CD4-positive, alpha-beta T cell treated with Interleukin-6 for 4 hours (primary cell): ENCODE measurements at regions not wholly inside any gene's neighbourhood (a gene's known extent, or its start where the extent isn't known, plus 50 kb on each side); places are given as distances from the start of the nearest gene placed in this dataset.

ENCODE experiments used
- DNase-seq: peaks from one replicate; pipeline ENCODE4 v3.0.0-alpha.2; 2020; ENCODE audit warnings: mixed read lengths

DNA sequence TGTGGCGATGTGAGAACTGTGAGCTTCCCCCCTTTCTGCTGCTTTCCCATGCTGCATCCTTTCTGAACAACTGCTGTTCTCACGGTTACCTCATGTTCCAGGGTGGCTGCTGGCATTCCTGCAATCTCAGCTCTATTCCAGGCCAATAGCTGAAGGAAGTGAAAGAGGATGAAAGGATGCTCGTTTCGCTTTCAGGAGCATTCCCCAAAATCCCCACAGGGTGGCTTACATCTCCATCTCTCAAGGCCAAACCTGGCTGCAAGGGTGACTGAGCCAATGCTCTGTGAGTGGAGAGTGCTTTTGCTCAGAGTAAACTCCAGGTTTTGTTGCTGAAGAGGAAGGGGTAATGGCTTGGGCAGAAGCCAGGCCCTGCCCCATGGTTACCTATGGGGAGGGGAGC lies 848.2 kb downstream of the BRD1 start:
- no peak for DNase-seq

DNA sequence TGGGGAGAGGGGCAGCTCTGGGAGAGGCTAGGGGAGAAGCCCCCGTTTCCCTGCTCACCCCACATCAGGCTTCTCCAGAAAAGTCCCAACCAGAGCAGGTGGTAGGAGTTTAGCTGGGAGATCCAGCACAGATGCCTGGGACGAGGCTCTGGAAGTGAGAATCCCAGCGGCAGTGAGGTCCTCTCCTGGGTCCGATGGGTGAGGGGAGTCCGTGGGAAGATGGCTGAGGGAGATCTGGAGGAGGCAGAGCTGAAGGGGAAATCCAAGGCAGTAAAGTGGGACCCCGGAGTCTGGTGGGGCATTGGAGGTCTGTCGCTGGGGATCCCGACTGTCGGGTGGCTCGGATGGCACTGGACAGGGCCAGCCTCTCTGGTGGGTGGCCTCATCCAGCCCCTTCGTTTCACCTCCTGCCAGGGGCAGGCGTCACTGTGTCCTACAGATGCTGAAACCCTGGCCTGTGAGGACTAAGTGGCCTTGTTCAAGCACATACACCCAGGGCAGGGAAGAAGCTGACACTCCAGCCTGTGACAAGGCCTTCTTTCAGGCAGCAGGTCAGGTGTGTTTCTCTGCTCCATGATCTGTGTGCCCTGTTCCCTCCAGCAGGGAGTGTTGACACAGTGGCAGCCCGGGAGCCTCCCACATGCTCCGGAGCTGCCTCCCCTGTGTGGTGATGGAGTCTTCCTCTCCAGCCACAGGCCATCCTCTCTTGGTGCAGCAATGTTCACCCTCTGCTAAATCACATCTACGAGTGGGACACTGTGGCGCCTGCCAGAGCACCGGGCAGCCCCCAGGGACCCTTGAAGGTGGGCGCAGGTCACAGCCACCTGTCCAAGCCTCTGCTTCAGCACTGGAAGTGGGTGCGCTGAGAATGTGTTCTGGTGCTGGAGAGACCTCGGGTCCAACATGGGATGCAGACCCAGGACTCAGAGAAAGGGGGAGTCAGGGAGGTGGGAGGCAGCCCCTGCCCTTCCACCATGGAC lies 850.8 kb downstream of the BRD1 start:
- no peak for DNase-seq

DNA sequence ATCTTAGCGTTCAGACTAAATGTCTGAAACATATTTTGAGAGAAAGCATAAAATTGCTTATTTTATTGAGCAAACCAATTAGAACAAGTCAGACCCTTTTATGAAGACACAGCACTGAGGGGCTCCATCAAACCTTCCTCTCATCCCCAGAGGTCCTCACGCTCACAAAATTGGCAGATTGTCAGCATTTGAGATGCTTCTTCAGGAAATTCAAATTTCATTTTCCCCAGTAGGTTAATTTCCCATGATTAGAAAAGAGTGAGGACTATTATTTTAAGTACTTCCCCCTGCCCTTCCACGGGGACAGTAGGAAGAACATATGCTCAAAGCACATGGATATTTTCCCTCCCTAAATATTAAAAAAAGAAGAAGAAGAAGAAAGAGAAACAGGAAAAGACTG lies 851.8 kb downstream of the BRD1 start:
- DNase-seq = no peak

DNA sequence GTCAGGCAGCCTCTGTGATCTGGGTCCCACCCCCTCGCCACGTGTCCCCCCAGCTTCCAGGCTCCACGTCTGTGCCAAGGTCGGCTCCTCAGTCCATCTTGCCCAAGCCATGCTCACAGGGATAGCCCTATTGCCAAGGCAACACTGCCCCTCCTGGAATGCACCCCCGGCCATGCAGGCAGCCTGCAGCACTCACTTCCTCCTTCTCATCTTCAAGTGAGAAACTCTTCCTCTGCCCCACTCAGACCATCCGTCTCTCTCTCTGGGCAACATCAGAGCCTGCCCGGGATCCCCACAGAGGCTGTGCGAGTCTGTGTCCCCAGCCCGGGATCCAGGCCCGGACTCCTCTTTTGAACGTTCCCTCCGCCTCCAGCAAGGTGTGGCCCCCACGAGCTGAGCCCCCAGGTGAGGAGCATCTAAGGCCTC lies 852.3 kb downstream of the BRD1 start:
- DNase-seq = no peak

DNA sequence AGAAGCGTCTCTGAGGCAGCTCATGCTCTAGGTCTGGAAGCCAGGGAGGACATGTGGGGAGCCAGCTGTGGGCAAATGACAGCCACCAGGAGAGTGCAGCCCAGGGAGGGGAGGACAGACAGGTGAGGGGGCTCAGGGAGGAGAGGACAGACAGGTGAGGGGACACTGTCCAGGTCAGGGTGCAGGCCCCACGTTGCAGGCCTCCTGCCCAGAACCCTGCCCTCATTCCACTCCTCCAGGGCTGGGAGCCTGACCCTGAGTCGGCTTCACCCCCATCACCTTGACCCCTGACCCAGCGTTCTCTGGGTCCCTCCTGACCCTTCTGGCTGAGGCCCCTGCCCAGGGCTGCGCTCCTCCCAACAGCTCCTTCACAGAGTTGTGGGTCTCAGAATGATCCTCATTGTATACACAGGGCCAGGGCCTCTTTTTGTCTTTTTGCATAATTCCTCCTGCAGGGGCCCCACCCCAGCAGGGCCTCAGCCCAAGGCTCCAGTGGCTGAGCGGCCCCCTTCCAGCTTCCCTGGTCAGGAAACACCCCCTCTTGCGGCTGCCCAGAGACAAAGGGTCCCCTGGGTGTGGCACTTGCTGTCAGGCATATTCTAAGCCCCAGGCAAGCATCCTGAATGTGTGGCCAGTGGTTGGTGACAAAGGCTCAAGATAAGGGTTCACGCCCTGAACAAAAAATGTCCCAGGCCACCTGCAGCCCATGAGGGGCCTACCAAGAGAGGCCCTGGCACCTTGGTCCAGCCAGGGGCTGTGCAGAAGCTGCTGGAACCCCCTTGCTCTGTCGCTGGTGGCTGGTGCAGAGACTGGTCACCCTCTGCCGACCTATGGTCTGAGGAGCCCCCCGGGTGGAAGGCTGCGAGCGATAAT lies 853.0 kb downstream of the BRD1 start:
- DNase-seq = no peak

GRCh38 chr22:48973694-48974041 lies 854.0 kb downstream of the BRD1 start:
- DNase-seq = no peak

- DNase-seq = no peak
Observed at GRCh38 chr22:48972979-48973693, 854.5 kb downstream of the BRD1 start.

GRCh38 chr22:48968201-48968959 lies 859.3 kb downstream of the BRD1 start:
- DNase-seq = no peak

- no peak for DNase-seq
Observed at GRCh38 chr22:48963405-48963804, 864.3 kb downstream of the BRD1 start.

GRCh38 chr22:48961705-48962104 lies 866.0 kb downstream of the BRD1 start:
- no peak for DNase-seq

DNA sequence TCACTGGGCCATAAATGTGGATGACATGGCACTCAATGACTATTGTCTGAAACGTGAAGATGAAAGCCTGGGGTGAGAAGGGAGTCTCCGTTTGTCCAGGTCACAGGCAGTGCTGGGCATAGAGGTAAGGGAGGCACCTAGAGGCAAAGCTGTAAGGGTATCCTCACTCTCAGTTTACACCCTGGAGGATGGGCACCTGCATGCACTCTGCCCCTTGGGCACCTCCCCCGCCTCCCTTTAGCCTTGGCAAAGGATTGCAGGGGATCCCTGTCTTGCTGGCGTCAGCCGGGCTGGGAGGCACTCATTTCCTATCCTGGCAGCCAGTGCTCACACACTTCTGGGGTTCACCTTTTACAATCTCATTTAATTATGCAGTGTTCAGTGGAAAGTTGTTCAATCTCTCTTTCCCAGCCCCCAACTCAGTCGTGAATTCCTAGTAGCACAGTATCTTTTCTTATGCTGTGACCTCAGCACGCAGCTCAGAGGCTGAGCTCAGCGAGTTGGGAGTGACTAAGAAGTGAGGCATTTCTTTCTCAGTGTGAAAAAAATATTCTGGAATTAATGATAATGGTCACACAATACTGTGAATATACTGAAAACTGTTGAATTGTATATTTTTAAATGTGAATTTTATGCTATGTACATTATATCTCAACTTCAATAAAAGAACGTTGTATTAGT lies 866.6 kb downstream of the BRD1 start:
- no peak for DNase-seq

DNA sequence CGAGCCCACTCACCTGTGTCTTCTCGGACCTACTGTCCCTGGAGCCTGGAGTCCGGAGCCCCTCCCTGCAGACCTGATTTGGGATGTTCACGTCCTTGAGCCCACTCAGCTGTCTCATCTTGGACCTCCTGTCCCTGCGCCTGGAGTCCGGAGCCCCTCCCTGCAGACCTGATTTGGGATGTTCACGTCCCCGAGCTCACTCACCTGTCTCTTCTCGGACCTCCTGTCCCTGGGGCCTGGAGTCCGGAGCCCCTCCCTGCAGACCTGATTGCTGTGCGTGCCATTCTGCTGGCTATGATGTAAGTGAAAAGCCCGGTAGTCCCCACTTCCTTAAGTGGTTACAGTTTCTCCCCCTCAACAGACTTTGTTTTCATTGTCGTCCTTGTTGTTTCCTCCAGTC lies 867.1 kb downstream of the BRD1 start:
- DNase-seq = no peak

GRCh38 chr22:48959496-48959895 lies 868.2 kb downstream of the BRD1 start:
- DNase-seq = no peak

GRCh38 chr22:48957987-48958321 lies 869.7 kb downstream of the BRD1 start:
- DNase-seq = no peak

- no peak for DNase-seq
Observed at GRCh38 chr22:48957311-48957986, 870.2 kb downstream of the BRD1 start.

- no peak for DNase-seq
Observed at GRCh38 chr22:48955351-48956311, 872.0 kb downstream of the BRD1 start.

DNA sequence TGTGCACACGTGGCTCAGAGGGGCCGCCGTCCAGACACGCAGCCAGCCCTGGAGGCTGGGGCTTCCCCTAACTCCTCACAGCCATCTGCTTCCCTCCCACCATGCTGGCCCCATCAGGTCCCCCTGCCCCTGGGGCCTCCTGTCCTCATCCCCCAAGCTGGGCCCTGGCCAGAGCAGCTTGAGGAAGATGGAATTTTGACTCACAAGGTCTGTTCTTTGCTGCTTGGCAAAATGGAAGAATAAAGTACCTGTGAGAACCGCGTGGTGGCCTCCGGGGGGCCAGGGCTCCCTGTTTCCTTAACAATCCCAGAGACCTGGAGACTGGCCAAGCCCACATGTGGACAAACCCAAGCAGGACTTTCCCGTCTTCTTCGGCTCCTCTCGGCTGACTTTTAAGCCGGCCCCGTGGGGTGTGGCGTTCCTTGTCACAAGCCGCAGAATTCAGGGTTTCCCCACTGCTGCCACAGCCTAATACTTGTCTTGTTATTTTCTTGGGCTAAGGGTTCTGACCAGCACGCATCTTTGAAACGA lies 872.8 kb downstream of the BRD1 start:
- DNase-seq = no peak

GRCh38 chr22:48953830-48954229 lies 873.8 kb downstream of the BRD1 start:
- no peak for DNase-seq

DNA sequence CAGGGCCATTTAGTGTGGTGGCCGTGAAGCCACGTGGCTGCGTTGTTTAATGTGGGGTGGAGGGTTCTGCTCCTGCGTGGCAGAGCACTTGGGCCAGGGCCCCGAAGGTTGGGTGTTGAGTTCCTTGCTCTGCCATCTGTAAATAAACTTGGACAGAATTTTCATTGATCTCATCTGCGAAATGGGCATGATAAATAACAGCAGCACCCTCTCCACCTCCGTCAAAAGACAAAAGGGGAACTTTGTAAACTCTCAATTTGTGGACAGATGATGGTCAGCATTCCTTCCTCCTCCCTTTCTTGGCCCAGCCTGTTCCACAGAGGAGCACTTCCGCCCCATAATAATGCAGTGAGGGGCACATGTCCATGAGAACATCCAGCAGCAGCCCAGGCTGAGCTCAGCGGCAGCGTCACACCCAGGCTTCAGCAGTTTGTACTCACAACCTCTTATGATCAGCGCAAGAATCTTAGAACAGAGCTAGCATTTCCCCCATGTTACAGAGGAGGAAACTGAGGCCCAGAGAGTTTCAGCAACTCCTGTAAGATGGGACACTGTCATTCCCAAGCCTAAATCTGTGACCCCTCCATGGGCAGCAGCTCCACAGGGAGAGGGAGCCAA lies 874.5 kb downstream of the BRD1 start:
- no peak for DNase-seq
